IMR-90 (cell line): ENCODE measurements at regions not wholly inside any gene's neighbourhood (a gene's known extent, or its start where the extent isn't known, plus 50 kb on each side); places are given as distances from the start of the nearest gene placed in this dataset.

Source experiments
- ATAC-seq: fragments of 200-7000 bp; cut with Tn5 transposase; 2 replicates; pipeline ENCODE4 v1.9.1; 2020; ENCODE audit warnings: low read depth, mild to moderate bottlenecking, moderate library complexity
- BruUV-seq: library from RNA; stranded (reverse); fragments of 400-500 nt; replicated peaks from 2 replicates; lab custom pipeline; 2021; lab: Mats Ljungman, UMichigan
- CTCF ChIA-PET: fragments of 300-600 bp; formaldehyde crosslinking; extraction: SDS; loops from one replicate; lab custom pipeline; 2021; ENCODE audit warnings: antibody characterized with exemption; lab: Yijun Ruan, JAX
- POLR2A ChIA-PET: fragments of 300-600 bp; sonication (Branson Sonifier 250); formaldehyde crosslinking; loops from one replicate; lab custom pipeline; 2022; ENCODE audit warnings: antibody characterized with exemption; ENCODE audit not compliant: unreplicated experiment; lab: Charles Lee
- DNase-seq: peaks from one replicate; pipeline ENCODE4 v3.0.0; 2013
- H2AFZ ChIP-seq: replicated peaks from 2 replicates; pipeline ENCODE3; 2013; ENCODE audit warnings: low read length, mild to moderate bottlenecking; ENCODE audit not compliant: poor library complexity
- H2AK5ac ChIP-seq: 2 replicates; pipeline ENCODE4 v1.6.1; 2013; ENCODE audit warnings: low read depth, low read length, inconsistent platforms
- H2AK9ac ChIP-seq: replicated peaks from 2 replicates; pipeline ENCODE3; 2013; ENCODE audit warnings: mild to moderate bottlenecking, low read depth, low read length, moderate library complexity; ENCODE audit not compliant: poor library complexity
- H2BK120ac ChIP-seq: 2 replicates; pipeline ENCODE4 v1.6.1; 2013; ENCODE audit warnings: low read depth, low read length, inconsistent platforms
- H2BK15ac ChIP-seq: 3 replicates; pipeline ENCODE4 v1.6.1; 2013; ENCODE audit warnings: low read depth, low read length, inconsistent platforms
- H2BK20ac ChIP-seq: 2 replicates; pipeline ENCODE4 v1.6.1; 2013; ENCODE audit warnings: low read depth, mild to moderate bottlenecking, inconsistent platforms, low read length, moderate library complexity
- H2BK5ac ChIP-seq: 2 replicates; pipeline ENCODE4 v1.6.1; 2013; ENCODE audit warnings: mild to moderate bottlenecking, low read depth, low read length, inconsistent platforms; ENCODE audit not compliant: poor library complexity, severe bottlenecking
- H3K14ac ChIP-seq: replicated peaks from 2 replicates; pipeline ENCODE4 v1.6.1; 2013; ENCODE audit warnings: low read depth, low read length, inconsistent platforms
- H3K18ac ChIP-seq: 2 replicates; pipeline ENCODE4 v1.6.1; 2013; ENCODE audit warnings: low read depth, low read length, control low read depth
- H3K23ac ChIP-seq: 2 replicates; pipeline ENCODE4 v1.6.1; 2013; ENCODE audit warnings: low read depth, low read length, inconsistent platforms
- H3K27ac ChIP-seq: 2 replicates; pipeline ENCODE4 v1.5.1; 2013; ENCODE audit warnings: mild to moderate bottlenecking, control low read depth, low read length; ENCODE audit not compliant: insufficient read depth
- H3K27me3 ChIP-seq: 2 replicates; pipeline ENCODE4 v1.6.1; 2013; ENCODE audit warnings: low read length; ENCODE audit not compliant: control insufficient read depth, insufficient read depth
- H3K36me3 ChIP-seq: 2 replicates; pipeline ENCODE4 v1.6.1; 2013; ENCODE audit warnings: low read length, mixed read lengths; ENCODE audit not compliant: control insufficient read depth, insufficient read depth
- H3K4ac ChIP-seq: 2 replicates; pipeline ENCODE4 v1.6.1; 2013; ENCODE audit warnings: low read depth, low read length, inconsistent platforms
- H3K4me1 ChIP-seq: 2 replicates; pipeline ENCODE4 v1.6.1; 2013; ENCODE audit warnings: low read length, mixed read lengths; ENCODE audit not compliant: control insufficient read depth, insufficient read depth
- H3K4me2 ChIP-seq: 2 replicates; pipeline ENCODE4 v1.6.1; 2013; ENCODE audit warnings: low read depth, mild to moderate bottlenecking, control low read depth, low read length, moderate library complexity
- H3K4me3 ChIP-seq: 2 replicates; pipeline ENCODE4 v1.5.1; 2013; ENCODE audit warnings: low read depth, mild to moderate bottlenecking, control low read depth, low read length, moderate library complexity; ENCODE audit not compliant: insufficient read depth
- H3K56ac ChIP-seq: 2 replicates; pipeline ENCODE4 v1.6.1; 2013; ENCODE audit warnings: low read length, inconsistent platforms; ENCODE audit not compliant: insufficient read depth; ENCODE audit errors: extremely low read depth
- H3K79me1 ChIP-seq, 2 experiments: 2 replicates each; pipeline ENCODE4 v1.6.1; 2013; ENCODE audit warnings: low read length in 2 of 2, inconsistent platforms in 1 of 2, low read depth in 1 of 2
- H3K9ac ChIP-seq: 2 replicates; pipeline ENCODE4 v1.6.1; 2013; ENCODE audit warnings: low read depth, low read length, control low read depth
- H3K9me1 ChIP-seq: 2 replicates; pipeline ENCODE4 v1.6.1; 2013; ENCODE audit warnings: low read length, inconsistent platforms; ENCODE audit not compliant: insufficient read depth
- H3K9me3 ChIP-seq: 2 replicates; pipeline ENCODE4 v1.6.1; 2013; ENCODE audit warnings: low read length; ENCODE audit not compliant: control insufficient read depth, insufficient read depth
- H4K20me1 ChIP-seq: 2 replicates; pipeline ENCODE4 v1.6.1; 2013; ENCODE audit warnings: low read length, inconsistent platforms; ENCODE audit not compliant: insufficient read depth
- H4K5ac ChIP-seq: 2 replicates; pipeline ENCODE4 v1.6.1; 2013; ENCODE audit warnings: mild to moderate bottlenecking, low read depth, low read length, control low read depth
- H4K8ac ChIP-seq, 2 experiments: 2 replicates each; pipeline ENCODE4 v1.6.1; 2013; ENCODE audit warnings: low read depth in 2 of 2, low read length in 2 of 2, control low read depth in 1 of 2, inconsistent platforms in 1 of 2
- H4K91ac ChIP-seq: 2 replicates; pipeline ENCODE4 v1.6.1; 2013; ENCODE audit warnings: low read depth, low read length, inconsistent platforms; ENCODE audit not compliant: insufficient read depth
- BHLHE40 ChIP-seq: fragments of 150-350 bp; IDR thresholded peaks from 2 replicates; pipeline ENCODE4 v1.6.1; 2016; ENCODE audit warnings: mild to moderate bottlenecking, low read depth, low read length
- CEBPB ChIP-seq: IDR thresholded peaks from 2 replicates; pipeline ENCODE4 v1.6.1; 2012; ENCODE audit warnings: low read depth, low read length, improper control_type of control experiment
- CHD1 ChIP-seq: IDR thresholded peaks from 2 replicates; pipeline ENCODE4 v1.6.1; 2012; ENCODE audit warnings: low read depth, low read length, improper control_type of control experiment
- CTCF ChIP-seq: conservative IDR thresholded peaks from 2 replicates; pipeline ENCODE4 v1.5.1; 2012; ENCODE audit warnings: mild to moderate bottlenecking, low read depth, low read length, improper control_type of control experiment
- ELK1 ChIP-seq: fragments of 150-350 bp; IDR thresholded peaks from 2 replicates; pipeline ENCODE4 v1.6.1; 2016; ENCODE audit warnings: low read depth, mild to moderate bottlenecking, low read length, moderate library complexity, borderline replicate concordance
- FOS ChIP-seq: fragments of 150-350 bp; IDR thresholded peaks from 2 replicates; pipeline ENCODE4 v1.6.1; 2016; ENCODE audit warnings: low read depth, low read length
- MAFK ChIP-seq: IDR thresholded peaks from 2 replicates; pipeline ENCODE4 v1.6.1; 2012; ENCODE audit warnings: low read depth, low read length, improper control_type of control experiment
- MAZ ChIP-seq: IDR thresholded peaks from 2 replicates; pipeline ENCODE4 v1.6.1; 2012; ENCODE audit warnings: low read depth, mild to moderate bottlenecking, low read length, improper control_type of control experiment, moderate library complexity, borderline replicate concordance
- MXI1 ChIP-seq: IDR thresholded peaks from 2 replicates; pipeline ENCODE4 v1.6.1; 2012; ENCODE audit warnings: low read depth, mild to moderate bottlenecking, low read length, moderate library complexity, borderline replicate concordance
- NFE2L2 ChIP-seq: fragments of 150-350 bp; IDR thresholded peaks from 2 replicates; pipeline ENCODE4 v1.6.1; 2016; ENCODE audit warnings: low read depth, mild to moderate bottlenecking, low read length
- POLR2A ChIP-seq: IDR thresholded peaks from 2 replicates; pipeline ENCODE4 v1.6.1; 2012; ENCODE audit warnings: mild to moderate bottlenecking, low read depth, low read length
- RAD21 ChIP-seq: IDR thresholded peaks from 2 replicates; pipeline ENCODE4 v1.6.1; 2012; ENCODE audit warnings: low read length, improper control_type of control experiment
- RCOR1 ChIP-seq: IDR thresholded peaks from 2 replicates; pipeline ENCODE4 v1.6.1; 2012; ENCODE audit warnings: mild to moderate bottlenecking, low read length, improper control_type of control experiment; ENCODE audit not compliant: insufficient replicate concordance
- RFX5 ChIP-seq: IDR thresholded peaks from 2 replicates; pipeline ENCODE4 v1.8.0; 2012; ENCODE audit warnings: low read depth, mild to moderate bottlenecking, low read length, moderate library complexity
- SMC3 ChIP-seq: fragments of 150-350 bp; IDR thresholded peaks from 2 replicates; pipeline ENCODE4 v1.6.1; 2016; ENCODE audit warnings: low read depth, mild to moderate bottlenecking, antibody characterized with exemption, low read length, moderate library complexity
- USF2 ChIP-seq: fragments of 150-350 bp; IDR thresholded peaks from 2 replicates; pipeline ENCODE4 v1.6.1; 2017; ENCODE audit warnings: mild to moderate bottlenecking, antibody characterized with exemption, low read length, low read depth
- dilution Hi-C: fragments of 300-500 bp; cut with HindIII; formaldehyde crosslinking; loops from one replicate; pipeline ENCODE4 v1.14.3; 2018; ENCODE audit warnings: low sequenced_read_pairs; ENCODE audit not compliant: unreplicated experiment
- in situ Hi-C: fragments of 300-500 bp; cut with MboI; formaldehyde crosslinking; loops from 3 replicates; pipeline ENCODE4 v1.14.3; 2019; ENCODE audit warnings: low sequenced_read_pairs, inconsistent platforms, mixed read lengths
- intact Hi-C: fragments of 100-400 bp; cut with micrococcal nuclease; formaldehyde crosslinking; loops from 2 replicates; pipeline ENCODE4 v1.10.0; 2022

GRCh38 chr9:1775230-1775629 is 239.9 kb upstream of the SMARCA2 start:
- no peak overlapping the region for H3K23ac ChIP-seq
- H2BK20ac ChIP-seq, result no peak overlapping the region
- H2BK5ac ChIP-seq, result no peak overlapping the region
- CTCF ChIA-PET, result no interaction called here
- no peak for TF ChIP-seq POLR2A
- TF ChIP-seq SMC3, result no peak
- no peak for TF ChIP-seq MXI1
- no peak for TF ChIP-seq FOS
- TF ChIP-seq NFE2L2, result no peak
- no peak for TF ChIP-seq RFX5
- no peak for TF ChIP-seq RAD21
- no peak for TF ChIP-seq MAZ
- no peak for TF ChIP-seq ELK1
- TF ChIP-seq CEBPB, result no peak
- TF ChIP-seq RCOR1, result no peak
- no peak for TF ChIP-seq CTCF
- no peak for TF ChIP-seq CHD1
- TF ChIP-seq BHLHE40, result no peak
- TF ChIP-seq MAFK, result no peak
- TF ChIP-seq USF2, result no peak
- no peak overlapping the region for H3K9ac ChIP-seq
- no peak overlapping the region for H4K91ac ChIP-seq
- no peak overlapping the region for H3K4me2 ChIP-seq
- H3K27me3 ChIP-seq, result no peaks in the 10 kb centered on the region
- no peak overlapping the region for H2AFZ ChIP-seq
- POLR2A ChIA-PET, result no interaction called here
- H3K56ac ChIP-seq, result no peak overlapping the region
- no peak overlapping the region for H3K4me3 ChIP-seq
- DNase-seq, result no peak
- in situ Hi-C loops (no loop called here), dilution Hi-C loops (no loop called here), intact Hi-C loops (no loop called here)
- BruUV-seq, result no TSS peak
- H2BK120ac ChIP-seq, result no peak overlapping the region
- H2AK9ac ChIP-seq, result no peak overlapping the region
- no peaks in the 10 kb centered on the region for H4K20me1 ChIP-seq
- H3K36me3 ChIP-seq, result no peaks in the 10 kb centered on the region
- no peaks in the 10 kb centered on the region for H3K4me1 ChIP-seq
- no peak overlapping the region for H3K4ac ChIP-seq
- H3K14ac ChIP-seq, result no peak overlapping the region
- H2BK15ac ChIP-seq, result no peak overlapping the region
- no peak overlapping the region for H4K8ac ChIP-seq
- H2AK5ac ChIP-seq, result no peak overlapping the region
- H3K9me1 ChIP-seq, result no peaks in the 10 kb centered on the region
- H3K27ac ChIP-seq, result no peak overlapping the region
- H4K5ac ChIP-seq, result no peak overlapping the region
- H3K9me3 ChIP-seq, result peaks cover 4% of the 10 kb centered on the region
- H3K18ac ChIP-seq, result no peak overlapping the region
- no peaks in the 10 kb centered on the region for H3K79me1 ChIP-seq
- ATAC-seq, result no peak
